SH-SY5Y (cell line): ENCODE measurements at regions not wholly inside any gene's neighbourhood (a gene's known extent, or its start where the extent isn't known, plus 50 kb on each side); places are given as distances from the start of the nearest gene placed in this dataset.

Experiments used
- GATA2 ChIP-seq: IDR thresholded peaks from 2 replicates; pipeline ENCODE4 v1.6.1; 2011; ENCODE audit warnings: mild to moderate bottlenecking, low read depth, low read length
- GATA3 ChIP-seq: IDR thresholded peaks from 2 replicates; pipeline ENCODE4 v1.6.1; 2011; ENCODE audit warnings: low read depth, mild to moderate bottlenecking, low read length, moderate library complexity

DNA sequence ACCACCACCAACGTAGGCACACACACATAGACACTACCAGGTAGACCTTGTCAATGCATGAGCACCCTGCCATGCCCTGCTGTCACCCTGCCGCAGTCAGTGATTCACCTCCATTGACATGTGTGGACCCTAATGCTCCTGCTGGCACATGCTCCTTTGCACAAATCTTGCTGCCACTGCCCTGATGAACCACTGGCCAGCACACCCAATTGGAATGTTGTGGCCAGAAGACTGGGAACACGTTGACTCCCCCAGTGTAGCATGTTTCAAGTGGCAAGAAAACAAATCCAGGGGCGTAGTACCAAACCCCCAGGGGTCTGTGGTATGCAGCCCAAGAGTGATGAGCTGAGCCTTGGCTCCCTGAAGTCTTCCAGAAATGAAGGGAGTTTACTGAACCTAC lies 486.4 kb upstream of the KIF2B start:
- TF ChIP-seq GATA3: no peak
- no peak for TF ChIP-seq GATA2

DNA sequence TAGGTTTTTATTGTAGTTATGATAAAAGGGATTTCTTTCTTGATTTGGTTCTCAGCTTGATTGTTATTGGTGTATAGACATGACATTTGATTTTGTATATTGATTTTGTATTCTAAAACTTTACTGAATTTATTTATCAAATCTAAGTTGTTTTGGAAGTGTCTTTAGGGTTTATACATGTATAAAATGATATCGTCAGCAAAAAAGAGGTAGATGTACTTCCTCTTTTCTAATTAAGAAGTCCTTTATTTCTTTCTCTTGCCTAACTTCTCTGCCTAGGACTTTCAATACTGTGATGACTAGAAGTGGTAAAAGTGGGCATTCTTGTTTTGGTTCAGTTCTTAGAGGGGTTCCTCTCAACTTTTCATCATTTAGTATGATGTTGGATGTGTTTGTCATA lies 487.3 kb upstream of the KIF2B start:
- TF ChIP-seq GATA3 (no peak), GATA2 (no peak)

DNA sequence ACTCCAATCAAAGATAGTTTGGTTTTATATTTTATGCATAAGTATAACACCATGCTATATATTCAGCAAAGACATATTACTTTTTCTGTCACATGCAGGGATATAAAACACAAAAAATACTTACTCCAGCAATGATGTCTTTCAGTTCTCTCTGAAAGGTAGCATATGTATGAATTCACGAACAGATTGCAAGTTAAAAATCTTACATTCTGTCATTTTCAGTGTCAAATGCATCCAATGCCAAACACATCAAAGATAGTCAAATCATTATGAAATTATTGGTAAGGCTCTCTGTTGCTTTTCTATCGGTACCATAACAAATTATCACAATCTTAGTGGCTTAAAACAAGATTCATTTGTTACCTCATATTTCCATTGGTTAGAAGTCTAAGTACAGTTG lies 492.0 kb upstream of the KIF2B start:
- no peak for TF ChIP-seq GATA2
- TF ChIP-seq GATA3: no peak

DNA sequence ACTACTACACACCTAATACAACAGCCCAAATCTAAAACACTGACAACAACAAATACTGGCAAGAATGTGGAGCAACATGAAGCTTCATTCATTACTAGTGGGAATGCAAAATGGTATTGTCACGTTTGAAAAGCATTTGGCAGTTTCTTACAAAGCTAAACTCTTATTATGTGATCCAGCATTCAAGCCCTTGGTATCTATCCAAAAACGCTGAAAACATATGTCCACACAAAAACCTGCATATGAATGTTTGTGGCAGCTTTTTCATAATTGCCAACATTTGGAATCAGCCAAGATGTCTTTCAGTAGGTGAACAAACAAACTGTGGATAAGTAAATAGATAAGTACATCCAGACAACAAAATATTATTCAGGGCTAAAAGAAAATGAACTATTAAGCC lies 501.1 kb upstream of the KIF2B start:
- TF ChIP-seq GATA2 (no peak), GATA3 (no peak)

DNA sequence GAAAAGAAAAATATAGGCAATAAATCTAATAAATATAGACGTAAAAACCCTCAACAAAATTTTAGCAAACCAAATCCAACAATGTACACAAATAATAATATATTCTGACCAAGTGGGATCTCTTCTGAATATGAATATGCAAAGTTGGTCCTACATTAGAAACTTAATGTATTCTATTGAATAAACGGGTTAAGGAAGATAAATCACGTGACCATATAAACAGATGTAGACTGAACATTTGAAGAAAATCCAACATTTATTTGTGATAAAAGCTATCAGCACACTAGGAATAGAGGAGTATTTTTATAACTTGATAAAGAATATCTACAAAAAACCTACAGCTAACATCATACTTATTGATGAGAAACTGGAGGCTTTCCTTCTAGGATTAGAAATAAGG lies 502.8 kb upstream of the KIF2B start:
- TF ChIP-seq GATA3 (no peak), GATA2 (no peak)

DNA sequence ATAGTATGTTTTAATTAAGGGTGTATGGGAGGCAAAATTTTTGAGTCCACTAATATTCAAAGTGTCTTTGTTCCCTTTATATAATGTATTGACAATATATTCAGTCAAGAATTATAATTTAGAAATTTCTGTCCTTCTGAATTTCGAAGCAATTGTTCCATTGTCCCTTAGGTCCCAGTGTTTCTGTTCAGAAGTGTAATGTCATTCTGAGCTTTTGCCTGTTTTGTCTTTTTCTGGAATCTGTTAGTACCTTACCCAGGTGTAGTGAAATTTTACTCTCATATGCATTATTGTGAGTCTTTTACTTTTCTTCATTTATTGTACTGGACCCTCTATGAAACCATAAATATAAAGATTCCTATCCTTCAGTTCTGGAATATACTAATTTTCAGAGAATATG lies 505.7 kb upstream of the KIF2B start:
- TF ChIP-seq GATA2 (no peak), GATA3 (no peak)

DNA sequence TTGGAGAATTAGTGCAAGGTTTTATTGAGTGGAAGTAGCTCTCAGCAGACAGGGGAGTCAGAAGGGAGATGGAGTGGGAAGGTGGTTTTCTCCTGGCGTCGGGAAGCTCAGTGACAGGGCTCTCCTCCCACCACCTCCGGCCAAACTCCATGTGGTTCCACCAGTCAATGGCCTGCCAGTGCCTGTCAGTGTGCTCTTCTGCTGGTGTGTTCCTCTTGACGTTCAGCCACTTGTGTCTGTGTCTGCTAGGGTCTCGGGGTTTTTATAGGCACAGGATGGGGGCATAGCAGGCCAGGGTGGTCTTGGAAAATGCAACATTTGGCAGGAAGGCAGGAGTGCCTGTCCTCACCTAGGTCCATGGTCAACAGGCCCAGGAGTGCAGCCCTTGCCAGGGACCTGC lies 506.7 kb upstream of the KIF2B start:
- TF ChIP-seq GATA3 (no peak), GATA2 (no peak)

DNA sequence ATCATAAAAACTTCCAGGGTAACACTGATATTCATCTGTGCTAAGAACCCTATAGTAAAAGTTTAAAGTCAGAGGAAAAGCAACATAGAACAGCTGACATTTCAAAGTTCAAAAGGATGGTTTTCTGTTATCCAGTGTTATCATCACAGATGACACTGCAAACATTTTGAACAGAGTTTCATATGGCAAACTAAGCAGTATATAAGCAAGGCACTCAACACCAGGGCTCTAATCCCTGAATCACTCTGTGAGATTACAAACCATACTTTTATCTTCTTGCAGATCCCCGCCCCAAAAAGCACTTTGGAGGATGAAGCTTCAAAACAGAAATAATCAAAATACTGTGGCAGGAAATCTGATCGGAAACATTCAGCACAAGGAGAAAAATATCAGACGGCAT lies 508.2 kb upstream of the KIF2B start:
- TF ChIP-seq GATA2 (no peak), GATA3 (no peak)

DNA sequence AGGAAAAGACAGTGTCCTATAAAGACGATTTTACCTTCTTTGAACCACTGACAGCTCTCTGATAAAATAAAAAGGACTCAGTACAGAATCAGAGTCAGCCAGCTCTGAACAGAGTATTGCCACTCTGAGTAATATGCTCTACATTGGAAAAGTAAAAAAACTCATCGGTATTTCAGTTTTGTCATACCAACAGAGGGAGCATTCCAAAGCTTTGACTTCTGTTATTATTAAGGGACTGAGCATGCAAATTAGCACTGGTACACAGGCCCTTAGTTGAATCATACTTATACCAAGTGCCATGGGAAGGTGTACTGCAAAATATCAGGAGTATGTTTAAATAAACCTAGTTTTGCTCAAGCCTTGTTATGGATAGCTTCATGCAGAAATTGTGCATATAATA lies 509.0 kb upstream of the KIF2B start:
- no peak for TF ChIP-seq GATA3
- TF ChIP-seq GATA2: no peak

DNA sequence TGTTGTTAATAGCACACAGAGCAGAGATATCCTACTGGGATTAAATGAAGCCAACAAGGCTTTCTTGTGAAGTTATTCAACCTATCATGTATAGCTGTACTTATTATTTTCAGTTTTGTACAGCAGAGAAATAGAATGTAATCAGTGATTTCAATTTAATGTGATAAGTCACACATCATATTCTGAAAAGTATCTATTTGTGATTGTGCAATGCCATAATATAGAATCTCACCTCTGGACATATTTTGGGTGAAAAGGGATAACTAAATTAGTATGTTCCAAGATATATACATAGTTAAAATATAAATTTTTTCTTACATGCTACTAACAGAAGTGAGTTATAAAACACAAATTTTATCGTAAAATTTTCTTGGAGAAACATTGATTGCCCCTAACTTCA lies 544.3 kb upstream of the KIF2B start:
- TF ChIP-seq GATA2 (no peak), GATA3 (no peak)

DNA sequence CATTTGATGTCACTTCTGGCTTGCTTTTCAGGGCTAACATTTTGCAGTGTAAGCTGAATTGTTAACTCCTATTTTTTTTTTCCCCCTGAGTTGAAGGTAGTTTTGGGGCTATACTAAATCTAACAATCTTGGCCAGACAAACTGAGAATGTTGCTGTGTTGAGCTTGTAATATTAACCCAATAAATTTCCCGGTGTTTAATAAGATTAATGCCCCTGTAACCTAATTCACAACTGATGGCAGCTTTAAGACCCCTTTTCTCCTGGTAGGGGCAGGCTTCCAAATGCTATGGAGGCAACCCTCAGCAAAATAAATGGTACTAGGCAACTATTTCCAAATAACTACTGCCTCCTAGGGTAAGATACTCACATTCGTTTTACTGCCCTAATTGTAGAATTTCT lies 549.6 kb upstream of the KIF2B start:
- TF ChIP-seq GATA2: no peak
- TF ChIP-seq GATA3: no peak

DNA sequence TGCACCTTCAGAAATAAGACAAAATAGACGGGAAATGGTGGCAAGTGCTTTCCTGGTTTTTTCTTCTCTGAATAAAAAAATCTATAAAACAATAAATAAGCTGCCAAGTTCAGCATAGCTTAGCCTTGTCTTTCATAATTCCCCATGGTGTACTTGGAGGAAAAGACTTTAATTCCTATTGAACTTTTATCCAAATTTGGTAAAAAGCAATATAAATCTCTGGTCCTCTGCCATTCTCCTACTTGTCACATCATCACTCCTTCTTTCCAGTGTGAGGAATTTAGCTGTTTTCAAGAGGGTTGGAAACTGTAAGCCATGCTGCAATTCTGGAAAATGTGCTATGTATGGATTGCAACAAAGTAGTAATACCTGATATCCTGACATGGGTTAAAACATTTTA lies 551.8 kb upstream of the KIF2B start:
- no peak for TF ChIP-seq GATA3

DNA sequence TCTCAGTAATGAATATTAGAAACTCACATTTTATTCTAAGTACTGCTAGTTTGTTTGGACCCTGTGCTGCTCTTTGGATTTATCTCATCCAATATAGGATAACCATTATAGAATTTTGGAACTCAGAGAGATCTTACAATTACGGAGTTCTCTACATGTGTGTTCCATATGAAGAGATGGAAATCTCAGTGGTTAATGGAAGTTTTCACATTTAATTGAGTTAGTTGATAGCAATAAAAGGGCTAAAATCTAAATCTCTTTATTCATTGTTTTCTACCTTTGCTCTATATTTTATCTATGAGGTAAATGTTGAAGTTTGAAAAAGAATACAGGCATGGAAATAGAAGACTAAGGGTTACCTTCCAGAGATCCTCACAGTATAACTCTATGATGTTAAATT lies 558.0 kb upstream of the KIF2B start:
- TF ChIP-seq GATA2 (no peak), GATA3 (peak; percentile 59)

DNA sequence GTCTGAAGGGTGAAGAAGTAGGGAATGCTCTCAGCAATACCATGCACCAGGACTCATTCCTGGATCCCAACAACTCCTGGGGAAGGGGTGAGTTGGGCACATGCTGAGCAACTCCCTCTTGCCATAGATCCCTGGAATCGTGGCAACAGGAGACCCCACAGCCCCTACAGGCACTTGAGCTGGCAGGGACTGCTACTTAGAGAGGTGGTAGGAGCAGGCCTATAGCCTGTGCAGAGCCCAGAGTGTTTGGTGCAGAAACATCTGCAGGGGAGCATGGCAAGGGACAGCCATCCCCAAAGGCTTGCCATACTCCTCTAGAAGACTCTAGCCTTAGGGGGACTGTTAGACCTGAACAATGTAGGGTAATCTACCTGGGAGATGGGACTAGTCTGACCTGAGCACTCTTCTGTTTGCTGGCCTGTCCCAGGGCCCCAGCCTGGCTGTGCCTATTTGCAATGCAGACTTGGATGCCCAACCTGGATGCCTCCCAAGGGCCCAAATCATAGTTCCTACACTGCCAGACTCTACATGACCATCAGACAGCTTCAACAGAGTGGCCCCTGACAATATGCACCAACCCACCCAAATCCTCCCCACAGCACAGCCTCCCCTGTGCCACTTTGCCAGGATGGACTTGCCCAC lies 568.6 kb upstream of the KIF2B start:
- no peak for TF ChIP-seq GATA2
- no peak for TF ChIP-seq GATA3

DNA sequence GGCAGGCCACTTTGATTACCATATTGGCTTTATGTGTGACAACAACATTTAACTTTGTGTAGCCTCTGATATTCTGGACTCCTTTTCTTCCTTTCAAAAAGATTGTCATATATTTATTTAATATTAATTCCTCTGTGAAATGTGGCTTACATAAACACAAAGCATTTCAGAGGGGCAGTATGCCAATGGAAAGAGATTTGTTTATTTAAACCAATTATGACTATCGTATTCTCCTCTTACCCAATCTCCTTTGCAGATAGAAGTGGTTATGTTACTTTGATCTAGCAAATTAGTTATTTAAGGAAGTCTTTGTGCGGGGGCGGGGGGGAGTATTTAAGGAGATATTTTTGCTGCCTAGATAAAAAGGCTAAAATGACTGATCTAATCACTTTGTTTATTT lies 573.7 kb upstream of the KIF2B start:
- TF ChIP-seq GATA2 (no peak), GATA3 (no peak)

DNA sequence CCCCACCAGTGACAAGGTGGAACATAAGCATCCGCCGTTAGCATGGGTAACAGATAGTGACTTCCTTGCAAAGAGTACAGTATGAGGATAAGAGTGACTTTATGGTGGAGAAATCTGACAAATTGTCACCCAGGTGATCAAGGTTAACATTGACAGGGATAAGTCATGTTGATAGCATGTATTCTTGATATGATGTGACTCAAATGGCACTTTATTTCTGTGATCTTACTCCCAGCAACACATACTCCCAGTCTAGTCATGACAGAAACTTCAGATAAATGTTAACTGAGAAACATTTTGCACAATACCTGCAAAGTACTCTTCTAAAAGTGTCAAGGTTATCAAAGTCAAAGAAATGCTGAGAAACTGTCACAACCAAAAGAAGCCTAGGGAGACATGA lies 588.6 kb upstream of the KIF2B start:
- no peak for TF ChIP-seq GATA3
- TF ChIP-seq GATA2: no peak
